GM21528 (cell line): ENCODE measurements at regions not wholly inside any gene's neighbourhood (a gene's known extent, or its start where the extent isn't known, plus 50 kb on each side); places are given as distances from the start of the nearest gene placed in this dataset.
"Not testable (repeated sequence)": the region's sequence is repeated elsewhere in the genome, so short reads cannot be mapped to it uniquely, and the experiment has no call there.

ENCODE experiments used
- ATAC-seq: cut with Tn5 transposase; IDR thresholded peaks from one replicate; pipeline ENCODE4 v1.9.1; 2021; ENCODE audit warnings: mild to moderate bottlenecking, moderate library complexity; ENCODE audit not compliant: unreplicated experiment, low FRiP score

DNA sequence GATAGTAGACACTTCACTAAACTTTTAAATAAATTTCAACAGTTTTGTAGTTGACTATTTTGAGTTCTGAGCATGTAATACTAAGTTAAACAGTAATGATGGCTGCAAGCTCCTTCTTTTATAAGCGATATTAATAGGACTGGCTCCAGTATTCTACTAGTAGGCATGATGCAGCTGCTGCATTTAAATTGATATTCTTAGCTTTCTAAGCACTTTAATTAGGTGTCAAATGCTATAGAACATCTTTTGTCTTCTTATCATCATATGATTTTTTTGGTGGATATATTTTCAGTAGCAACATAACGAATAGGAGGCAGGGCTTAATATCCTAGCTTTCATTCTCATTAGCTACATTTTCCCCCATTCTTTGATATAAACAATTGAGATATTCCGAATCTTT, 141.1 kb downstream of the FBXO4 start:
- ATAC-seq, result no peak

DNA sequence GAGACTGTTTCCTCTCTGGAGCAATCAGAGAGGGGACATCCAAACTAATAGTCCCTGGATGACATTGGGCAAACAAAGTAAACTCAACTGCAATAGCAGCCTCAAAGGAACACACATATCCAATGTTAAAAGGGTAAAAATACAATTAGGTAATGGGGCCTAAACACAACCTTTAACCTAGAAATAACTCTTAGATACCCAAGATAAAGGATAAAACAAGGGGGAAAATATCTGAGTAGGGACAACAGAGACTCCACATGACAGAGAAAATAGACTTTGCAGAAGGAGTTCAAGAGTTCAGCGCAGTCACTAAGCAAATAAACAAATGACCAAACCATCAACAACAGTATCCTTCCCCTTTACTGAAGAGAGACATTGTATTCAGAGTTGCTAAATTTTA, 149.3 kb downstream of the FBXO4 start:
- no peak for ATAC-seq

DNA sequence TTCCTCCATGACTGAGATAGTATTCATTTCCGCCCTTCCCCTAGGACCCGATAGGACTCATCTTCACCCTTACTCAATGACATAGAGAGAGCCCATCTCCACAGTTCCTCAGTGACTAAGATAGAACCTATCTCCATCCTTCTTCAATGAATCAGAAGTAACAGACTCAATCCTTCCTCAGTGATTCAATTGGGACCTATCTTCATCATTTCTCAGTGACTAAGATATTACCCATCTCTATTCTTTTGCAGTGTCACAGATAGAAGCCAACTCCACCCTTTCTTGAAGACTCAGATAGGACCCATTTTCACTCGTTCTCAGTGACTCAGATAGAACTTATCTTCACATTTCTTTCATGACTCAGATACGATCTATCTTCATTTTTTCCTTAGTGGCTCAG, 164.6 kb downstream of the FBXO4 start:
- no peak for ATAC-seq

GRCh38 chr5:42090162-42090561, 165.1 kb downstream of the FBXO4 start:
- no peak for ATAC-seq

- ATAC-seq, result not testable (repeated sequence)
Measured at GRCh38 chr5:42099846-42100245, 174.8 kb downstream of the FBXO4 start.

DNA sequence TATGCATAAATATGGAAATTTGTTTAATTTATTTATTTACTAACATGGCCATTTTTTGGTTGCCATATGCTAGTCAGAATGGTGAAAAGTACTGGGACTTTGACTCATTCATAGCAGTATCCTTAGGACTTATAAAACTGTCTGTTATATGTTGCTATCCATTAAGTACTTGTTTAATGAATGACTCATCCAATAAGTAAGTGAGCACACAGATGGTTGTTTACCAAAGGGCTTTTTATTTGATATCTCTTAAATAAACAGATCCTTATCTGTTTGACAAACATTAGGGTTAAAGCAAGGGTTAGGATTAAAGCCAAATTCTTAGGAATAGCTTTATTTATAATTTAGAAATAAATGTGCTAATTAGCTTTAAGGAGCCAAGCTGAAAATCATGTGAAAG, 183.4 kb downstream of the FBXO4 start:
- no peak for ATAC-seq

DNA sequence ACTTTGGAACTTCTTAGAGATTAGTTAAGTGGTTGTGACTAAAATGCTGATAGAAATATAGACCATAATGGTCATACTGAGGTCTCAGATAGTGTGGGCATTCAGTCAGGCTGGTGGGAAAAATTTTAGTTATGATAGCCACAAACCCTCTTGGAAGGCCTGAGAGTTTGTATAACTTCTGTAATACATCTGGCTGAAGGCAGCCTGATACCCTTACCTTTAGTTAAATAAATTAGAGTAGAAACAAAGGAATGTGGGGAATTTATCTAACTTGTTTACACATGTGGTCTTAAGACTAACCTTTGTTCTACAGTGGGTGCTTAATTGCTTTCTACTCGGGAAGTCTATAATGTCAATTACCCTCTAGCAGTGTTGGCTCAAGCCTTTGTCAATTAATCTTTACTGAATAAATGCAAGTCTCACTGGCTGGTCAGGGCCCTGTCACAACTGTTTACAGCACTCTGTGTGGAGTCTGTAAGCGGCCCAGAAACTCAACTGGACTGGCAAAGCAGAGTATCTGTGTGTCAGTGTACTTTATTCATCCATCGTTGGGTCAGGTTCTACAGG, 184.0 kb downstream of the FBXO4 start:
- ATAC-seq, result no peak

DNA sequence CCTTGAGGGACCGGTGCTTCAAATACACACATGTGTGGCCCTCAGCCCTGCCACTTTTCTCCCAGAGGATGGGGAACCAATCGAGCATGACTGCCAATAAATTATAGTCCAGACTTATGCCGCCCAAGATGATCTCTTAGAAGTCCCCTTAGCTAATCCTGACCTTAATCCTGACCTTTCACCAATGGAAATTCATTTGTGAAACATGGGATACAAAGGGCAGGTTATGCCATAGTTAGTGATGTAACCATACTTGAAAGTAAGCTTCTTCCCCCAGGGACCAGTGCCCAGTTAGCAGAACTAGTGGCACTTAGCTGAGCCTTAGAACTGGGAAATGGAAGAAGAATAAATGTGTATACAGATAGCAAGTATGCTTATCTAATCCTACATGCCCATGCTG, 190.6 kb downstream of the FBXO4 start:
- not testable (repeated sequence) for ATAC-seq

GRCh38 chr5:42120070-42120469, 195.0 kb downstream of the FBXO4 start:
- no peak for ATAC-seq

DNA sequence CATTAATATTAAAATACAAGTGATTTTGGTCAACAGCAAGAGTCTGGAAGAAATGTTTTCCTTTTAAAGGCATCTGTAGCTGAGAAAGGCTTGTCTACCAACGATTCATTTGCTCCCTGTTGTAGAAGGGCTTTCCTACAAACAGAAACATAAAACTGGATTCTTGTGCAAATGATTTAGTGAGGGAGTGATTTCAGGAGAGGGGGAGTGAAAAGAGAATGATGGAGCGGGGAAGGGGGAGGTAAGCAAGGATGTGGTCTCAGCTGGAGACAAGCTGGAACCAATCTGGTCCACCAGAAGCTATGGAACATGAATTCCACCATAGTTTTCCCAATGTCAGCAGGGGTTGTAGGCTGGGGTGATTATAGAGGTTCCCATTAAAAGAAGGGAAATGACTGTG, 196.3 kb downstream of the FBXO4 start:
- ATAC-seq, result no peak

GRCh38 chr5:42131081-42131480, 206.0 kb downstream of the FBXO4 start:
- ATAC-seq, result no peak

DNA sequence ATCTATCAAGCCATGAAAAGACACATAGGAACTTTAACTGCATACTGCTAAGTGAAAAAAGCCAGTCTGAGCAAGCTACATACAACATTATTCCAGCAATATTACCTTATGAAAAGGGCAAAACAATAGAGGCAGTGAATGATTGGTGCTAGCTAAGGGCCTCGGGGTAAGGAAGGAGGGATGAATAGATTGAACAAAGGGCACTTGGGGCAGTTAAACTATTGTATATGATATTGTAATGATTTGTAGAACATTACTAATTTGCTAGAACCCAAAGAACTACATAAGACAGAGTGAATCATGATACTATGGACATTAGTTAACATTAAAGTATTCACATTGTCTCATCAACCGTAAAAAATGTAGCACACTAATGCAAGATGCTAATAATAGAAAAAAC, 218.3 kb downstream of the FBXO4 start:
- ATAC-seq, result no peak

DNA sequence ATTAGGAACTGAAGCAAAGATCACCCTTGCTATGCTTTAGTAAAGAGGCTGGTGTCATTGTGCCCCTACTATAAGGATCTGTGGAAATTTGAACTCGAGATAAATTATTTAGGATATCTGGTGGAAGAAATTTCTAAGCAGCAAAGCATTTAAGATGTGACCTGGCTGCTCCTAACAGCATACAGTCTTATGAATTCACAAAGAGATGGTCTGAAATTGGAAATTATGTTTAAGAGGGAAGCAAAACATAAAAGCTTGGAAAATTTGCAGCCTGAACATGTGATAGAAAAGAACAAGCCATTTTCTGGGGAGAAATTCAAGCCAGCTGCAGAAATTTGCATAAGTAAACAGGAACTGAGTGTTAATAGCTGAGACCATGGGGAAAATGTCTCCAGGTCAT, 223.7 kb downstream of the FBXO4 start:
- ATAC-seq, result no peak

DNA sequence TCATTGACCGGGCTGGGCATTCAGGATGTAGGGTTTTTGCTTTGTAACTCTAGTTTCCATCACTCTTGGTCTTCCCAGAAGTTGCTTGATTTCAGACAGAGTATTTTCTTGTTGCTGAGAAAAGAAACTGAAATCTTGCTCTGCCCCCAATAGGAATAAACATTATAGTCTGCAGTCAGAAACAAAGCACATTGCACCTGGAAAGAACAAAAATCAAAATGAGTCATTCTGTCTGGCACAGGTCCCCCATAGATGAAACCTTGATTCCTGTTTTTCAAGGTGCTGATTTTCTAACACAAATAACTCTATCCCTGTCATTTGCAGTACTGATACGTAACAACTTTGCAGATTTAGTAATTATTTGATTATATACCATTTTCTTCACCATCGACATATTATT, 232.1 kb downstream of the FBXO4 start:
- ATAC-seq, result no peak

- ATAC-seq, result no peak
Measured at GRCh38 chr5:42163083-42163482, 238.0 kb downstream of the FBXO4 start.

DNA sequence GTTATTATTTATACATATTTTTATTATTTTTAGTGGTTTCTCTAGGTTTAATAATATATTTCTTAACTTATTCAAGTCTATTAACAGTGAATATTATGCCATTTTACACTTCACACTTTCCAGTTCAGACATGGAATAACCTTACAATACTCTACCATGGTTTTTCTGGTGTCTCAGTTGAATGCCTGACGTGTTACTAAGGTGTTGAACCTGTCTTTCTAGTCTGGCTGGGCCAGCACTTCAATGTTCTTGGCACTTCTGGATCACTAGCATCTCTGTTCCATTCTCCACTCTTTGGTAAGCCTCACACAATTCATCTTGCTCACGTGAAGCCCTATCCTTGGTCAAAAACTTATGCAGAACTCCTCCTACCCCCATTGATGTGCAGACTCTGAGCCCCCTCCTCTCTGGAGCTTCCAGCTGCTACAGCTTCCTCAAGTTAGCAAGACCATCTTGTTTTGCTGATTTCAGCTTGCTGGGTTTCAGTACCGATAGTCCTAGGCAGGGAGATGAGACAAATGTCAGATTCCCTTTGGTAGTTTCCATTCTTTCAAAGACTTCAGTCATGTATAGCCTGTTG, 243.1 kb downstream of the FBXO4 start:
- no peak for ATAC-seq

- not testable (repeated sequence) for ATAC-seq
Measured at GRCh38 chr5:42176118-42176517, 247.1 kb upstream of the GHR start.

- ATAC-seq, result not testable (repeated sequence)
Measured at GRCh38 chr5:42179843-42180242, 243.4 kb upstream of the GHR start.

DNA sequence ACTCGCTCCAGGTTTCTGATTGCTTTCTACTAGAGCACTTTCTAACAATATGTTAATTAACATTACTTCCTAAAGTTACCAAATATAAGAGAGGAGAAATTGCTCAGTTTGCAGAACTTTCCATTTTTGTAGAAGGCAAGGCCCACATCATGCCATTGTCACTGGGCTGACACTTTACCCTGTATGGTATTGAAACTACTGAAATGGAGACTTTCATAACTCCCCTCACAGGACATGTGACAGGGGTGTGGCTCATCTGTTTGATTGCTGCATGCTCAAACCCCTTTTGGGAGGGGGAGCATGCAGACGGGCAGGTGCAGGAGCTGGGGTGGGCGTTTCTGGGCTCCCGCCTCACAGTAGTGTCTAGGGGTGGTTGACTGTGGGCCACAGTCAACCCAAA, 206.3 kb upstream of the GHR start:
- ATAC-seq, result no peak

- no peak for ATAC-seq
Measured at GRCh38 chr5:42217791-42218190, 205.4 kb upstream of the GHR start.

DNA sequence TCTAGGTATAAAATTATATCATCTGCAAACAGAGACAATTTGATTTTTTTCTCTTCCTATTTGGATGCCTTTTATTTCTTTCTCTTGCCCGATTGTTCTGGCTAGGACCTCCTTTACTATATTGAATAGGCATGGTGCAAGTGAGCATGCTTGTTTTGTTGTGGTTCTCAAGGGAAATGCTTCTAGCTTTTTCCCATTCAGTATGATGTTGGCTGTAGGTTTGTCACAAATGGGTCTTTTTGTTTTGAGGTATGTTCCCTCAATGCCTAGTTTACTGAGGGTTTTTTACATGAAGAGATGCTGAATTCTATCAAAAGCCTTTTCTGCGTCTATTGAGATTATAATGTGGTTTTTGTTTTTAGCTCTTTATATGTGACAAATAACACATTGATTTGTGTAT, 198.2 kb upstream of the GHR start:
- no peak for ATAC-seq

GRCh38 chr5:42228279-42228678, 195.0 kb upstream of the GHR start:
- ATAC-seq, result no peak

DNA sequence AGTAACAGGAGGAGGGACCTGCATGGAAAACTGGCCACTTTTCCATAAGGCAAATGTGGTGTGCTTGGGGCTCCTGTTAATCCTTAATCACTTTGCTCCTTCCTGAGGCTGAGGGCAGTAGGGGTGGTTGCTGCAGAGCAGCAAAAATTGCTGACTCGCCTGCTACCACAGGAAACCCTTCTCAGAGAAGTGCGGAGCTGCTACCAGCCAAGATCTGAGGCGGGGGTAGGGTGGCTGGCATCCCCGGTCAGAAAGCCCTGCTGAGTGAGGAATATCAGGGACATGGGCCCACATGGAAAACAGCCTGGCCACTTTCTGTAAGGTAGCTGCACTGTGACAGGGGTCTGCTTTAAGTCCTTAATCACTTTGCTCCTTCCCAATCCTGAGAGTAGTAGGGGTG, 192.4 kb upstream of the GHR start:
- ATAC-seq, result no peak
